Stimulated activated CD8-positive, alpha-beta memory T cell treated with anti-CD3 and anti-CD28 coated beads, Interleukin-15, amount 100 ng/mL, for 4 hours (primary cell): ENCODE measurements at regions not wholly inside any gene's neighbourhood (a gene's known extent, or its start where the extent isn't known, plus 50 kb on each side); places are given as distances from the start of the nearest gene placed in this dataset.

Source experiments
- DNase-seq, 2 donors: peaks; one replicate each; pipeline ENCODE4 v3.0.0-alpha.2; 2020; ENCODE audit warnings: low read depth in 2 of 2

DNA sequence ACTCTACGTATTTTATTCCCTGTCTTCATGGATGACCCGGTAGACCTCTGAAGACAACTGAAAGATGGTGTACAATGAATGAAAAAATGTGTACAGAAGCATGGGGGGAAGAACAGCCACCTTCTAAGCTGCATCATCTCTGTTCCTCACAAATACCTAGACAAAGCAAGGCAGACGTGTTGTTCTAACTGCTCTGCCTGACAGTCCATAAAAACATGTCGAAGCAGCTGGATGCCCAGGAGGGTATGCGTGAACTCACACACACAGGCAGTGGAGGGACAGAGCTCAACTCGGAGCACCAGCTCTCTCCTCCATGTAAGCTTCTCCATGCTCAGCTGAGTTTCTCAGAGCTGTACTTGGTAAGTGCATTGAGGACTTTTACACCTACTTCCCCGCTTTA, 327.4 kb downstream of the CTTN start:
- DNase-seq = no peak

DNA sequence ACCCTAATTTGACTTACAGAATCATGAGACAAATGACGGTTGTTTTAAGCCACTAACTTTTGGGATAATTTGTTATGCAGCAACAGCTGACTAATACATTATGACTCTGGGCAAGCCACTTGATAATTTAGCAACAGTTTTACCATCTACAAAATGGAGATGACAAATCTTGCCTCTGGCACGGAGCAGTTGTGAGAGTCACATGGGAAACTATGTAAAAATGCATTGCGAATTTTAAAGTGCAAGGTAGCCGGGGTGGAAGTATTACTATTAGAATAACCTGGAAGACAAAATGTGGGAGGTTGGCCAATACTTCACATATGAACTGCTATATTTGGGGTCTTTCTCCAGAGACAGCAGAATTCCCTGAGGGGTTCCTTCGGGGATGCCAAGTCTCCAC, 328.7 kb downstream of the CTTN start:
- DNase-seq = no peak

DNA sequence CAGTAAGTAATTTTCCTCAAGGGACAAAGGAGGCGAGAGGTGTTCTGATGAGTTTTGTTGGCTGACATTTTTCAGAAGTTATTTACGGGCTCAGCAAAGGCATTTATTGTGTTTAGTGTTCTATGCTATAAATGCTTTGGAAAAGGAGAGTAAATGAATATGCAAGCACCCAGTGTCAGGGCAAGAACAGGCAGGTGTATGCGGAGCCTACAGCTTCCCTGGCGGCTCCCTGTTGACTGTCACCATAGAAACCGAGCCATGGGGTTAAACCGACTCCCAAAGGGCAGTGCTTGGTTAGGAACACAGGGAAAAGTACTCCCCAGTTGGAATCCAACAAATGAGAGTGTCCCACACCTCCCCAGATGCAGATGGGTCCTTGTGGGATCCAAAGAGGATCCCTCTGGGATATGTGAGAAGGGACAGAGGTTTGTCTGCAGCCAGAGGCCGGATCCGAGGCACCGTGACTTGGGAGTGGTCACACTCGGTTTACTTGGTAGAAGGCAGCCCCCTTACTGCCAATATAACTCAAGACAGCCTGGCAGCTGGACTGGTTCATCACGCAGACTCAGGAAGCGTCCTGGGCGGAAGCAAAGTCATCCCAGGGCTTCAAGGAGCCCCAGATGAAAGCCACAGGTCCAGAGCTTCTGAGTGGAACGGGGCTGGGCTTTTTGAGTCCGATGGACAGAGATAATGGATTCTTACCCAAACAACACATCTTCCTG, 329.7 kb downstream of the CTTN start:
- no peak for DNase-seq

DNA sequence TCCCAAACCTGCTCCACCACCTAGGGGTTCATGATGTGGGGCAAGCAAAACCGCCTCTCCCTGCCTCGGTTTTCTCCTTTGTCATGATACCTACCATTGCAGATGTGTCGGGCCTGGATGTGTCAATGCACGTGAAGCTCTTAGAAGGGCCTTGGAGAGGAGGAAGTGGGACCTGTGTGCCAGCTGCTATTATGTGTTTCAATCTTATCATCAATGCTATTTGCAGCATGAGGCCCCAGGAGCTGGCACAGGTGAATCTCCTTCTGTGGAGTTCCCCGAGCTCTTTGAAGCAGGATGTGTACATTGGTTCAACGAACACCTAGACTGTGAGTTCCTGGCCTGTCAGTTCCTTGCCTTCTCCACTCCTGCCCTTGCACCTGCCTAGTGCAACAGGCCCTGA, 331.6 kb downstream of the CTTN start:
- DNase-seq = no peak

DNA sequence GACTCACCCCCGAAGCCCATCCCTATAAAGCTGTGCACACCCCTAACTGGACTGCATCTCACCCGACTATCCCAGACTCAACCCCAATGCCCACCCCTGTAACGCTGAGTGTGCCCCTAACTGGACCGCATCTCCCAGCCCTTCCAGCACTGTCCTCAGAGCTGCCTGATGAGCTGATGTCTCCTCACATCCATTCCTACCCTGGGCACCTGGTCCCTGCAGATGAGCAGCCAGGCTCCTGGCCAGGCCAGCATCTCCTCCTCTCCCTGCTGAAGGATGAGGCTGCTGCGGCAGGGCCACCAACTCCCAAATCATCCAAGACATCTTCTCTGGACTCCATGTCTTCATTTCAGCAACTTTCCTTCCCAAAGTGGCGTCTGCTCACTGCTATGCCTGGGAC, 332.1 kb downstream of the CTTN start:
- no peak for DNase-seq

DNA sequence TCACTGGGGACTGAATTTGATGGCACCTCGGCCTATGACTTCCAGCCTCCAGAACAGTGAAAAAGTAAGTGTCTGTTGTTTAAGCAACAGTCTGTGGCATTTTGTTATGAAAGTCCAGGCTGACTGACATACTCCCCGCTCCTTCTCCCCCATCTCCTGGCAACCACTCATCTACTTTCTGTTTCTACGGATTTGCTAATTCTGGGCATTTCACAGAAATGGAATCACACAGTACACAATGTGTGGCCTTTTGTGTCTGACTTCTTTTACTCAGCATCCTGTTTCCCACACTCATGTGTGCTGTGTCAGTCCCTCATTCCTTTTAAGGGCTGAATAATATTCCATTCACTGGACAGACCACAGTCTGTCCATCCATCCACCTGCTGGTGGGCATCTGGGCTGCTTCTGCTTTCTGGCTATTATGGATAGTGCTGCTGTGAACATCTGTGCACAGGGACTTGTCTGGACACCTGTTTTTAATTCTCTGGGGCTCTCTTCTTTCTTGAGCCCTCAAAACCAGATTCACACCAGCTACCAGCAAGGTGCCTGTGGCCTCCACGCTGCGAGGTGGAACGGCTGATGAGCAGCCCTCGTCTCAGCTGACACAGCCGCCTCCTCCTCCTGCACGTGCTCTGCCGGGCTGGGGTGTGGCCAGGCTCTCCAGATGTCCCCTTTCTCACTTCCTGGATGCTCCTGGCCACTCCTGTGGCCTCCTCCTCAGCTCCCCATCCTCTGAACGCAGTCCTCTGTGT, 333.1 kb downstream of the CTTN start:
- no peak for DNase-seq

DNA sequence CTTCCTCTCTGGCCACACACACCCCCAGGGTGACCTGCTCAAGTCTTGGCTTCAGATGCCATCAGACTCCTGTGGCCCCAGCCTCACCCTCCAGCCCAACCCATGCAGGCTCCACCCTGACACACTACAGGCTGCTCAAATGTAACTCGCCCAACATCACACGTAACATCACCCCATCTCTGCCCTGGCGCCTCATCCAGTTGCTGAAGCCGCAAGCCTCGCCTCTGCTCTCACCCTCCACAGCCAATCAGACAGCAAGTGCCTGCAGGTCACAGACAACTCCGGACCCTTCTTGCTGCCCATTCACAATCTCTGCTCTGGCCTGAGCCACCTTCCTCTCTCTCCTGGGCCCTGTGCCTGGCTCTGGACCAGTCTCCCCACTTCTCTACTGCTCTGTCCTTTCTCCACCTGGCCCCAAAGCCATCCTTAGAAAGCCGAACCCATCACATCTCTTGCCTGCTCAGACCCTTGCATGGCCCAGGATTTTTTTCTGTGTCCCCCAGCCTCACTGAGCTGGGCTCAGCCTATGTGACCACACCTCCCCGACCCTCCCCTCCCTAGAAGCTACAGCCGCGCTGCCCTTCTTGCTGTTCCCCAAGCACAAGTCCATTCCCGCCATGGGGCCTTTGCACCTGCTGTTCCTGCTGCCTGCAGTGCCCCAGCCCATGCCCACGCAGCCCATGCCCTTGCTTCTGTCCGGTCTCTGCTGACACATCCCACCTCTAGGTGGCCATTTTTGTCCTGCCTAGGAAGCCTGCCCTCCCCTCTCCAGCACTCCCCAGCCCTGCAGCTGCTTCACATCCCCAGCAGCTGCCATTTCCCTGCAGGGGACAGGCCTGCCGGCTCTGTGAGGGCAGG, 333.9 kb downstream of the CTTN start:
- no peak for DNase-seq

DNA sequence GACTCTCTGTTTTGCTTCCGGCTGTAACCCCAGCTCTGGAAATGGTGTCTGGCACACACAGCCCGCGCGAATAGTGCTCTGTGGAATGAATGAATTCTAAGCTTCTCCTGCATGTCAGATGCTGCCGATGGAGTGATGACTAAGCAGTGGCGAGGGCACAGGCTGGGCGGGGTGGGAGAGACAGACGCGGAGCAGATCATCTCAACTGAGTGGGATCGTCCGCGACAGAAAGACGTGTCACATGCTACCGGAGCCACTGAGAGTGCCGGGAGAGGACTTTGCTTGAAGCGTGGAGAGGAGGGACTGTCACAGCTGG, 334.5 kb downstream of the CTTN start:
- DNase-seq = no peak

DNA sequence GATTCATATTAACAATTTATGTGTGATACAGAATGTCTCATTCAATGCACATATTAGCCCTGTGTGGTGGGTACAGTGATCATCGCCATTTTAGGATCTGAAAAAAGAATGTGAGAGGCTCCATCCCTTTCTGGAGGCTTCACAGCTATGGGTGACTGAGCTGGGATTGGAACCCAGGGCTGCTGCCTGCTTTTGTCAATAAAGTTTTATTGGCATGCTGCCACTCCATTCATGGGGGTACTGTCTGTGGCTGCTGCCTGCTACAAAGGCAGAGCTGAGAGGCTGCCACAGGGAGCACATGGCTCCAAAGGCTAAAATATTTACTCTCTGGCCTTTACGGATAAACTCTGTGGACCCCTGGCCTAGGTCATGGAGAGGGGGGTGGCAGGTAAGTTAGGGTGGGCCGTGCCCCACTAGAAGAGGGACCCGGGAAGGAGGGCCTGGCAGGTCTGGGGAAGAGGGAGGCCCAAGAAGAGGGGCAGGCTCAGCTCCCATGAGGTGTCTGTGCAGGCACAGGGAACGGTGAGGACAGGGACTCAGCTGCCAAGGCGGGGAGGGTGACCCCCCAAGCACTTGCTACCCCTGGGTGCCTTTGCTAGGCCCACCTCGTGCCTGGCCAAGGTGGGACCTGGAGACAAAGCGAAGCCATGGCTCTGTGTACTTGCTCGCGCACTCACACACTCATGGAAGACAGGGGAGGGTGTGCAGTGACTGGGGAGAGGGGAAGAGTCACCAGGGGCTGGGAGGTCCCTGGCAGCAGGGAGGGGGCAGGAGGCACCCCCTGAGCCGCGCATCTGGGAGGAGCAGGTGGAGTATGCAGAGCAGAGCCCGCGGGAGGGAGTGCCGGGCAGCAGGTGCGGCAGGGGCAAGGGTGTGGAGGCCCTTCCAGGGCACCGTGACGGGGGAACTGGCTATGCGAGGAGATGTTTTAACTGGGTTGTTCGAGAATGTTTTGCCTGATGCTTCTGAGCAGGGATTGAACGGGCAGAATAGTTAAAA, 335.3 kb downstream of the CTTN start:
- no peak for DNase-seq

DNA sequence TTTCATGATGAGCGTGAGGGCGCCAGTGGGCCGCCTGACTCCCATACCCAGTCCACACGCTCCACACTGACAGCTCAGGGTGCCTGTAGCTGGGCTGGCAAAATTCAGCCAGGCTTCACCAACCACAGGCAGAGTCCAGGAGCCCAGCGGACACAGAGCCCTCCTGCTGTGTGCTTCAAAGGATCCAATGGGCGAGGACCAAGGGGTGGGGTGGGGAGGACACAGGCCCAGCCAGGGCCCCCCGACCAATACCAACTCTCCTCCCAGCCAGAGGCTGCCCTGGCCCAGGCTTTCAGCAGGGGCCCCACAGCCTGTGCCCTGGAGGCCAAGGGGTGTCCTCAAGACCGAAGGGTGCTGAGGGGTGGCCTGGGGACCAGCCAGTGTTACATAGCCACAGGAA, 336.1 kb downstream of the CTTN start:
- DNase-seq = no peak

DNA sequence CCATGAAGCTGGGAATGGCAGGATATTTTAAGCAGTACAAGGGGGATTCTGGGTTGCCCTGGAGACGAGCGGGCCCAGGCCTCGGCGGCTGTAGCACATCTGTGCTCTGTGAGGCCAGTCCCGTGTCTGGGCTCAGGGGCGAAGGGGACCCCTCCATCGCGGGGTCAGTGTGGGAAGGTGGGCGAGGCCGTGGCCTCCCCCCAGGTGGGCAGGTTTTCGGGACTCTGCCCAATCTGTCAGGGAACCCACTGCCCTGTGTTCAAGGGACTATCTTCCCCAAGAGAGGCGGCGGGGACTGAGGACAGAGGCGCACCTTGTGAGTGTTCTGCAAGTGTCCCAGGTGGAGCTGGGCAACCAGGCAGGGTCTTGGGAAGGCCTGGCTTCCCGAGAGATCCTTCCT, 336.6 kb downstream of the CTTN start:
- no peak for DNase-seq

DNA sequence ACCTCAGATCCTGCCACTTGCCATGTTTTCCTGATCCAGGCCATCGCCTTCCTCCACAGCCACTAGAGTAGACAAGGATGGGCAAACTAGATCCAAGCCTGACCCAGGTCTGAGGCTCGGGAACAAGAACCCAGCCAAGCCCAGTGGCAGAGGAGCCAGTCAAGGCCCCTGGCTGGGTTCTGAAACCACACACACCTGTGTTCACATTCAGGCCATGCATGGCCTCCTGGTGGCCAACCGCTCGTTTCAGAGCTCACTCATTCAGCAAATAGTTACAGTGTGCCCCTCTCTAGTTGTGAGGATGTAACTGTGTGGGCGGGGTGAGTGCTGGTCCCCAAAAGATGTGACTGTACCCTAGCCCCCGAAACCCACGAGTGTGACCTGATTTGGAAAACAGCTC, 337.6 kb downstream of the CTTN start:
- DNase-seq = no peak

DNA sequence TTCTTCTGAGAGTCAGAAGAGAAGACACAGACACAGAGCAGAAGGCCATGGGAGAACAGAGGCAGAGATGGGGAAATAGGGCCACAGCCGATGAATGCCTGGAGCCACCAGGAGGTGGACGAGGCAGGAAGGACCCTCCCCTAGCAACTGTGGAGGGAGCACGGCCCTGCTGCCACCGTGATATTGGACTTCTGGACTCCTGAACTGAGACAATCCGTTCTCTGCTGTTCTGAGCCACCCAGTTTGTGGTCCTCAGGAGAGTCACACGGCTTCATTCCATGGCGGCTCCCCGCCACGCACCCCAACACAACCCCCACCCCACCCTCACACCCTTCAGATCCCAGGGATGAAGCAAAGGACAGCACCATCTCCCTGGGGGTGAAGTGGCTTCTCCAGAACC, 338.1 kb downstream of the CTTN start:
- no peak for DNase-seq

DNA sequence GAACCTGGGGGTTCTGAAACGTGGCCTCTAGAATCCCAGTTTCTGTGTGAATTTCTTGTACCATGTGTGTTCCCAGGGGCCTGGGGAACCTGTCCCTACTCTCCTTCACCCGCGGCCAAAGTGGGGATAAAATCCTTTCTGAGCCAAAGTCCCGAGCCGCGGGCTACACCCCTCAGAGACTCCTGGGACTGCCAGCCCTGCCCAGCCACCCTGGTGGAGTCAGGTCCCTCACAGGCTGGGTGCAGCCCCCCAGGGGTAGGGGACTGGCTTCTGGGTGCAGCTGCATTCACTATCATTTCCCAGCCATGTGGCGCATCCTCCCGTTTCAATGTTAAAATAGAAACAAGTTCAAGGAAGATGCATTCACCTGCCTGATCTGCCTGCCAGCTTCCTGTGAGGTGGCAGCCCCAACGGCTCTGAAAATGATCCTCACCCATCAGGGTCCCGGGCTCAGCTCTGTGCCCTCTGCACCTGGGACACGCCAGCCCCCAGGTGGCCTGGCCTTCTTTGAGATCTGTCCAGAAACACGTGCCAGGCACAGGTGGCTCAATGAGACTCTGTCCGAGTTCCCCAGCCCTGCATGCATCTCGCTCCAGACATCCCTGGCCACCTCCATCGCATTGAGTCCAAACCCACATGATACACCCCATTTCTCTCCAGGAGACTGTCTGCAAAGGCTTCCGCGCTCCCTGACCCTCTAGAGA, 338.8 kb downstream of the CTTN start:
- no peak for DNase-seq

DNA sequence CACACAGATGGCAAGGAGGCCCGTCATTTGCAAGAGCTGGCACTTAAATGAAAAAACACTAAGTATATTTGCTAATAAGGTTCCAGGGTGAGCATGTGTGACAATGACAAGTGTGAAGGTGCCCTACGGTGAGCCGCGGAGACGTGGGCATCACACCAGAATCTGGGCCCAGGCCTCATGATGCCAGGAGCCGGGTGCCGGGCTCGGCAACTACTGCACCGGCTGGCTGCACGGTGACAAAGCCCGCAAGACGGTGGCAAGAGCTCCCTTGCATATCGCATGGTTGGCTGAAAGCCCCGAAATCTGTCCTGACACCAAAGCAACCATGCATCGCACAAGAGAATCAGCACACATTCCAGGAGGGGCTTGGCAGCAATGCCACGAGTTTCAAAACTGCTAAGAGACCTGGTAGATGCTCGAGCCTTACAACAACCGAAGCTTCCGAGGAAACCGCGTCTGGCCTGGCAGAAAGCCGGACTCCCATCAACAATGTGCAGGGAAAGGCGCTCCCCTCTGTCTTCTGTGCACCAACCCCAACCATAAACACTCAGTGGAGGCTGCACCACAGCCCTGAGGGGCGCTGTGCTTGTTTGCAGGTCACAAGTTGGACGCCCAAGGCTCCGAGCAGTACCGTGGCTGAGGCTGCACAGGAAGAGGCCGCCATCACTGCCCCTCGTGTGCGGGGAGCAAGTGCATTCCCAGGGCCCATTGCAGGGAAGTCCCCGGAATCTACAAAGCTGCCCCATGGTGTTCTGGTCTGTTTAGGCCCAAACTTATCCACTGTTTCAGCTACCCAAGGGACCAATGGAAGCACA, 339.7 kb downstream of the CTTN start:
- DNase-seq = no peak

DNA sequence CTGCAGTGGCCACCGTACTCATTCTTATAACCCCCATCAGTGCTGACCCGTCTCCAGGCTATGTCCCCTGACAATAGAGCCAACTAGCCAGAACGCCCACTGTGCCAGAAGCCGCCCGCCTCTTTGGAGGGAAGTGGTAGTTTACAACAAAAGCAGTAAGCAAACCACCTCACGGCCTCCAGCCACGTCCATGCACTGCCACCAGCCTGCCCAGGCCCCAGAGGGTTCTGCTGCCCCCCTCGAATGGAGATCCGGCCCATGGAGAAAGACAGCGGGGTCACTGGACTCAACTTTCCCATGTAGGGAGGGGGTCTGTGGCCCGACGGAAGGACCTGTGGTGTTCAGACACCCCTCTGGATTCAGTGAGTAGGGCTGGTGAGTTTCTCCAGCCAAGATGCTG, 340.3 kb downstream of the CTTN start:
- no peak for DNase-seq

DNA sequence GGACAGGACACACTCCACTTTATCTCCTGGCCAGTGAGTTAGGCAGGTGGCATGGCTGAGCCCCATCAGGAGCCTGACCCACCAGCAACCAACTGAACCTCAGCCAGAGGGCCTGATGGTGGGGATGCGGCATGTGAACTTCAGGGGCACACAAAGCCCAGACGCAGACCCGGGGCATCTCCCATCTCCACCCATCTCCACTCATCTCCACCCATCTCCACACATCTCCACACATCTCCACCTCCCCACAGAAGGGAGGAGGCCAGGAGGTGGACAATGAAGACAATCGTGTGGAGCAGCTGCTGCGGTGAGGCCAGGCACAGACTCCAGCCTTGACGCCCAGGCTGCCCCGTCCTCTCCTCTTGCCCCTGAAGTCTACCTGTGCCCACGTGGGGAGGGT, 340.8 kb downstream of the CTTN start:
- no peak for DNase-seq

DNA sequence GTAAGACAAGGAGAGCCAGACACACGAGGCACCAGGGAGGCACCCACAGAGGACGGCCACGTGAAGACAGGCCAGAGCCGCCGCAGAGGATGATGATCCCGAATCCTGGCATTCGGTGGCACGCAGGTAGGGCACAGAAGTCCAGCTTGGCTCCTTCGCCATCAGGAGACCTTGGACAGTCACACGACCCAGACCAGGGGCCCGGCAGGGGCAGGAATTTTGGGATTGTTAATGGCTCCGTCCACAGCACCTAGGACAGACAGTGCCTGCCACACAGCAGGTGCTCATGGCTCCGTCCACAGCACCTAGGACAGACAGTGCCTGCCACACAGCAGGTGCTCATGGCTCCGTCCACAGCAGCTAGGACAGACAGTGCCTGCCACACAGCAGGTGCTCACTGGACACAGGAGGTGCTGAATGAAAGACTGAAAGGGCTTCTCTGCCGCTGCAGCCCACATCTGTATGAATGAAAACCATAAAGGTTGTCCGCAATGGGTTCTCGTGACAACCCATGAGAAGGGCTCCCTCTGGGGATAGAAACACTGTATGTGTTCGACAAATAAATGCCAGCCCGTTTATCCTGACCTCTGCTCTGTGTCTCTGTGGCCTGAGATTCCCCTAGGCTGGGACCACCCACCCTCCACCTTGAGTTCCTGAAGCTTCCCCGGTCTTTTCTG, 341.6 kb downstream of the CTTN start:
- DNase-seq = no peak

DNA sequence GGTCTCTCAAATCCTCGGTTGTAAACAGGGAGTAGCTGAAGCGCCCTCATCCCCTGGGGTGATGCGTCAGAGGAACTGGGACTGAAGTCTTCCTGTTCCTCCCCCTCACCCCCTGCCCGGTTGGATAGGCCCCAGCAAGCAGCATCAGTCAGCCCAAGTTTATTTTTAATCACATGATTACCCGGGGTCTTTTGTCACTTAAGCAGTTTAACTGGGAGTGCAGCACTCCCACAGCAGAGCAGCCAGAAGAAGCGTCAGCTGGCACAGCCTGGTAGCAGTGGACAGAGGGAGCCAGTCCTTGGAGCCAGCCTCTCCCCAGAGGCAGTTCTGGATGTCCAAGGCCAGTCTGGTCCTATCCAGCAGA, 342.1 kb downstream of the CTTN start:
- no peak for DNase-seq

DNA sequence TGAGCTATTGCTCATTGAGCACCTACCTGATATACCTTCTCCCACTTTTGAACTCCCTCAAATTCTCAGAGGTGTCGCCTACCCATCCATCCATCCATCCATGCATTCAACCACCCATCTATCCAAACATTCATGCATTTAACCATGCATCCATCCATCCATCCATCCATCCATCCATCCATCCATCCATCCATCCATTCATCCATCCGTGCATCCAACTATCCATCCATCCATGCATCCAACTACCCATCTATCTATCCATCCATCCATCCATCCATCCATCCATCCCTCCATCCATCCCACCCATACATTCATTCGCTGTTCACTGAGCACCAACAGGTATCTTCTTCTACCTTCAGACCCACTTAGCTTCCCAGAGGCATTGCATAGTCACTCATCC, 342.8 kb downstream of the CTTN start:
- no peak for DNase-seq
